Spleen (tissue), 11 donors: ENCODE measurements at regions not wholly inside any gene's neighbourhood (a gene's known extent, or its start where the extent isn't known, plus 50 kb on each side); places are given as distances from the start of the nearest gene placed in this dataset.
"Not testable (repeated sequence)": the region's sequence is repeated elsewhere in the genome, so short reads cannot be mapped to it uniquely, and the experiment has no call there.

ENCODE experiments used
- DNase-seq: peaks from one replicate; pipeline ENCODE4 v3.0.0-alpha.2; 2020
- H3K27ac ChIP-seq, 8 donors: fragments of 200-600 bp; sonication (generic) in 7 of 8; 1 replicate in 4 of 8; 2 replicates in 4 of 8; pipeline versions ENCODE4 v1.5.0 to v1.8.0; 2016 to 2021; ENCODE audit warnings: inconsistent platforms in 4 of 8, mild to moderate bottlenecking in 4 of 8, moderate library complexity in 1 of 8
- H3K27me3 ChIP-seq, 7 donors: fragments of 200-600 bp; sonication (generic) in 6 of 7; replicated peaks in 1 of 7; 1 replicate in 4 of 7; 2 replicates in 3 of 7; pipeline versions ENCODE4 v1.5.0 to v1.8.0; 2016 to 2021; ENCODE audit warnings: inconsistent platforms in 3 of 7, mild to moderate bottlenecking in 1 of 7
- H3K36me3 ChIP-seq, 6 donors: fragments of 200-600 bp; sonication (generic) in 5 of 6; 1 replicate in 4 of 6; 2 replicates in 2 of 6; pipeline versions ENCODE4 v1.5.0 to v1.8.0; 2016 to 2021; ENCODE audit warnings: inconsistent platforms in 2 of 6
- H3K4me1 ChIP-seq, 6 donors: fragments of 200-600 bp; sonication (generic) in 5 of 6; 1 replicate in 3 of 6; 2 replicates in 3 of 6; pipeline versions ENCODE4 v1.5.0 to v1.8.0; 2016 to 2021; ENCODE audit warnings: inconsistent platforms in 3 of 6
- H3K4me3 ChIP-seq, 8 donors: fragments of 200-600 bp; sonication (generic) in 7 of 8; 1 replicate in 4 of 8; 2 replicates in 4 of 8; pipeline versions ENCODE4 v1.5.0 to v1.8.0; 2016 to 2021; ENCODE audit warnings: inconsistent platforms in 4 of 8, mild to moderate bottlenecking in 4 of 8, moderate library complexity in 2 of 8
- H3K9me3 ChIP-seq, 8 donors: fragments of 200-600 bp; sonication (generic) in 7 of 8; 1 replicate in 4 of 8; 2 replicates in 4 of 8; pipeline versions ENCODE4 v1.5.0 to v1.8.0; 2016 to 2021; ENCODE audit warnings: inconsistent platforms in 4 of 8
- CTCF ChIP-seq, 11 experiments: fragments of 200-600 bp in 7 of 11; fragments of 450-650 bp in 4 of 11; sonication (generic) in 4 of 11; IDR thresholded peaks in 8 of 11; conservative IDR thresholded peaks in 3 of 11; 1 replicate in 7 of 11; 2 replicates in 4 of 11; pipeline versions ENCODE4 v1.4.0 to v1.8.0; 2016 to 2021; ENCODE audit warnings: antibody characterized with exemption in 11 of 11, inconsistent platforms in 4 of 11, mild to moderate bottlenecking in 1 of 11
- POLR2A ChIP-seq, 3 donors: fragments of 450-650 bp; IDR thresholded peaks; one replicate each; pipeline ENCODE4 v1.5.1; 2017; ENCODE audit warnings: antibody characterized with exemption in 3 of 3, mild to moderate bottlenecking in 1 of 3
- POLR2AphosphoS5 ChIP-seq, 3 donors: sonication (generic); formaldehyde crosslinking; IDR thresholded peaks; one replicate each; pipeline ENCODE4 v1.5.1; 2017; ENCODE audit warnings: antibody characterized with exemption in 3 of 3
- WGBS, 5 donors: extraction: QIAGEN DNeasy Blood & Tissue Kit in 3 of 5; methylation state at CpG; one replicate each; pipeline versions ENCODE4 v1.1.5 to v1.1.7; 2013 to 2018; 5-methylcytosine and 5-hydroxymethylcytosine counted together
- intact Hi-C: fragments of 100-400 bp; cut with DNase I; formaldehyde crosslinking; loops from one replicate; pipeline ENCODE4 v1.15.0; 2023; ENCODE audit warnings: low total_unique reads
- donor health status: healthy with polysubstance abuse.
- donor health status: DM: no; HTN: no; CAD: no; lungs with moderate emphysema.
- donor health status: DM: no; HTN: no; CAD: no.
- donor health status: Bipolar disorder and iron deficiency.
- donor health status: healthy.
- donor health status: DM: no; HTN: no; CAD: no.
- donor health status: DM: yes; HTN: yes; CAD: no.

- H3K9me3 ChIP-seq, H3K4me3 ChIP-seq, H3K36me3 ChIP-seq, H3K4me1 ChIP-seq, H3K27ac ChIP-seq, intact Hi-C loops, H3K27me3 ChIP-seq: not testable (repeated sequence)
- DNase-seq: peak; percentile 13
- 90 to 93% (median 92%) methylated on average over 5 of the region's 5 CpGs for WGBS, 5 donors
These were observed 52.5 kb downstream of the KIAA0408 start for GRCh38 chr6:127406722-127407121.

- Histone ChIP-seq H3K4me3 (no peak overlapping the region), H3K4me1 (no peaks in the 10 kb centered on the region), H3K36me3 (no peaks in the 10 kb centered on the region), H3K27ac (no peak overlapping the region), H3K27me3 (no peaks in the 10 kb centered on the region), H3K9me3 (peaks cover 0 to 10% (median 0%) of the 10 kb centered on the region in 8 donors)
- DNase-seq: no peak
- TF ChIP-seq CTCF (IDR thresholded peaks at IDR 0.05 in 8 of 11, conservative IDR thresholded peaks at IDR 0.05 in 3 of 11): no peak
- TF ChIP-seq POLR2A (IDR thresholded peaks at IDR 0.05): no peak
- TF ChIP-seq POLR2AphosphoS5 (IDR thresholded peaks at IDR 0.05): no peak
- WGBS, 5 donors: 63 to 79% (median 74%) methylated on average over 3 of the region's 3 CpGs
- intact Hi-C loops: no loop called here
These were observed 53.1 kb downstream of the KIAA0408 start for GRCh38 chr6:127406122-127406521.

GRCh38 chr6:127404594-127405178 lies 54.5 kb downstream of the KIAA0408 start:
- H3K9me3 ChIP-seq: peaks cover 0 to 10% (median 0%) of the 10 kb centered on the region in 8 donors
- no peak overlapping the region for H3K27ac ChIP-seq
- H3K4me3 ChIP-seq: no peak overlapping the region
- intact Hi-C loops: no loop called here
- WGBS, 5 donors: 49 to 58% (median 56%) methylated on average over 3 of the region's 3 CpGs
- no peaks in the 10 kb centered on the region for H3K27me3 ChIP-seq
- no peaks in the 10 kb centered on the region for H3K4me1 ChIP-seq
- TF ChIP-seq POLR2AphosphoS5 (IDR thresholded peaks at IDR 0.05) (no peak), POLR2A (IDR thresholded peaks at IDR 0.05) (no peak), CTCF (IDR thresholded peaks at IDR 0.05 in 8 of 11, conservative IDR thresholded peaks at IDR 0.05 in 3 of 11) (no peak)
- H3K36me3 ChIP-seq: no peaks in the 10 kb centered on the region
- DNase-seq: no peak

- Histone ChIP-seq H3K9me3 (peaks cover 0 to 10% (median 0%) of the 10 kb centered on the region in 8 donors), H3K27ac (peak overlapping the region in 1 of 8 donors; percentile 5), H3K4me3 (no peak overlapping the region), H3K27me3 (no peaks in the 10 kb centered on the region), H3K36me3 (no peaks in the 10 kb centered on the region), H3K4me1 (no peaks in the 10 kb centered on the region)
- no peak for DNase-seq
- intact Hi-C loops: no loop called here
- TF ChIP-seq POLR2AphosphoS5 (IDR thresholded peaks at IDR 0.05) (no peak), CTCF (IDR thresholded peaks at IDR 0.05 in 8 of 11, conservative IDR thresholded peaks at IDR 0.05 in 3 of 11) (no peak), POLR2A (IDR thresholded peaks at IDR 0.05) (no peak)
These were observed 55.1 kb downstream of the KIAA0408 start for GRCh38 chr6:127404133-127404532.

DNA sequence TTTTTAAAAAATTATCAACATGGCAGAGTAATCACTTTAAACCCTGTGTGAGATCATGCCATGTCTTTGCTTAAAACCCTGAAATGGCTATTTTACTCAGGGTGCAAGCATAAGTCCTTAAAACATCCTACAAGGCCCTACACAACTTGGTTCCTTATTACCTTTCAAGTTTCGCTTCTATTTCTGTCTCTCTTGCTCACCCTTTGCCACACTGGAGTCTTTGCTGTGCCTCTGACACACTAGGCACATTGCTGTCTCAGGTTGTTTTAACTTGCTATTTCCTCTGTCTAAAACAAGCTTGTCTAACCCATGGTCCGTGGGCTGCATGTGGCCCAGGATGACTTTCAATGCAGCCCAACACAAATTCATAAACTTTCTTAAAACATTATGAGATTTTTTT lies 55.6 kb downstream of the KIAA0408 start:
- 79 to 83% (median 80%) methylated on average over 2 of the region's 2 CpGs for WGBS, 5 donors
- peak overlapping the region in 1 of 8 donors; percentile 5 for H3K27ac ChIP-seq
- no peaks in the 10 kb centered on the region for H3K36me3 ChIP-seq
- H3K4me3 ChIP-seq: no peak overlapping the region
- no peak for DNase-seq
- TF ChIP-seq POLR2AphosphoS5 (IDR thresholded peaks at IDR 0.05): no peak
- TF ChIP-seq POLR2A (IDR thresholded peaks at IDR 0.05): no peak
- no peak for TF ChIP-seq CTCF (IDR thresholded peaks at IDR 0.05 in 8 of 11, conservative IDR thresholded peaks at IDR 0.05 in 3 of 11)
- H3K9me3 ChIP-seq: peaks cover 0 to 10% (median 0%) of the 10 kb centered on the region in 8 donors
- intact Hi-C loops: no loop called here
- no peaks in the 10 kb centered on the region for H3K27me3 ChIP-seq
- H3K4me1 ChIP-seq: no peaks in the 10 kb centered on the region
